Type B pancreatic cell (in vitro differentiated cells): ENCODE measurements at regions not wholly inside any gene's neighbourhood (a gene's known extent, or its start where the extent isn't known, plus 50 kb on each side); places are given as distances from the start of the nearest gene placed in this dataset.

Experiments used
- DNase-seq: peaks from one replicate; pipeline ENCODE4 v3.0.0; 2021; ENCODE audit warnings: mixed read lengths; ENCODE audit not compliant: unreplicated experiment; ENCODE audit errors: extremely low spot score
- H3K27ac Mint-ChIP-seq: 2 replicates; pipeline ENCODE4 v1.8.0; 2021; ENCODE audit warnings: mild to moderate bottlenecking, mixed read lengths
- H3K27me3 Mint-ChIP-seq: 2 replicates; pipeline ENCODE4 v1.8.0; 2021; ENCODE audit warnings: mixed read lengths
- H3K36me3 Mint-ChIP-seq: 2 replicates; pipeline ENCODE4 v1.8.0; 2021; ENCODE audit warnings: mixed read lengths
- H3K4me1 Mint-ChIP-seq: one replicate; pipeline ENCODE4 v1.8.0; 2021; ENCODE audit warnings: mixed read lengths; ENCODE audit not compliant: unreplicated experiment
- H3K4me3 Mint-ChIP-seq: 2 replicates; pipeline ENCODE4 v1.8.0; 2021; ENCODE audit warnings: mild to moderate bottlenecking, mixed read lengths
- H3K9me3 Mint-ChIP-seq: 2 replicates; pipeline ENCODE4 v1.8.0; 2021; ENCODE audit warnings: mixed read lengths
- TF ChIP-seq, protein P1 (sequence below): fragments of 200-600 bp; sonication (generic); conservative IDR thresholded peaks from 2 replicates; pipeline ENCODE4 v1.5.0; 2021; ENCODE audit warnings: antibody characterized with exemption, mild to moderate bottlenecking

DNA sequence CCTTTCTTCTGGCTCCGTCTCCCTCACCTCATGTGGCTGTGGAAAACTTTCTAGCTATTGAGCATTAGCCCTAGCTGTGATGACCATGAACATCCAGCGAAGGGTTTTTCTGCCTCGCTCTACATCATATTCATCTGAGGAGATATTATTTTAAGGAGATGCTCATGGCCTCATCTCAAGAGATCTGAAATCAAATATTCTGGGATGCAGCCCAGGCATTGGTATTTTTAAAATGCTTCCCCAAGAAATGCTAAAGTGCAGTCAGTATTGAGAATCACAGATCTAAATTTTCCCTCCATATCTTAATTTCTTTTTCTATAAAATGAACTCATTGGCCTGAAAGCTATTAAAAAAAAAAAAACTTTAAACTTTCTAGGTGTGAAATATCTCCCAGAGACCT is 238.2 kb upstream of the CELF2 start:
- TF ChIP-seq, protein P1, sequence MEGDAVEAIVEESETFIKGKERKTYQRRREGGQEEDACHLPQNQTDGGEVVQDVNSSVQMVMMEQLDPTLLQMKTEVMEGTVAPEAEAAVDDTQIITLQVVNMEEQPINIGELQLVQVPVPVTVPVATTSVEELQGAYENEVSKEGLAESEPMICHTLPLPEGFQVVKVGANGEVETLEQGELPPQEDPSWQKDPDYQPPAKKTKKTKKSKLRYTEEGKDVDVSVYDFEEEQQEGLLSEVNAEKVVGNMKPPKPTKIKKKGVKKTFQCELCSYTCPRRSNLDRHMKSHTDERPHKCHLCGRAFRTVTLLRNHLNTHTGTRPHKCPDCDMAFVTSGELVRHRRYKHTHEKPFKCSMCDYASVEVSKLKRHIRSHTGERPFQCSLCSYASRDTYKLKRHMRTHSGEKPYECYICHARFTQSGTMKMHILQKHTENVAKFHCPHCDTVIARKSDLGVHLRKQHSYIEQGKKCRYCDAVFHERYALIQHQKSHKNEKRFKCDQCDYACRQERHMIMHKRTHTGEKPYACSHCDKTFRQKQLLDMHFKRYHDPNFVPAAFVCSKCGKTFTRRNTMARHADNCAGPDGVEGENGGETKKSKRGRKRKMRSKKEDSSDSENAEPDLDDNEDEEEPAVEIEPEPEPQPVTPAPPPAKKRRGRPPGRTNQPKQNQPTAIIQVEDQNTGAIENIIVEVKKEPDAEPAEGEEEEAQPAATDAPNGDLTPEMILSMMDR: no peak
- H3K9me3 Mint-ChIP-seq: no peaks in the 10 kb centered on the region
- peaks cover 12% of the 10 kb centered on the region for H3K27me3 Mint-ChIP-seq

DNA sequence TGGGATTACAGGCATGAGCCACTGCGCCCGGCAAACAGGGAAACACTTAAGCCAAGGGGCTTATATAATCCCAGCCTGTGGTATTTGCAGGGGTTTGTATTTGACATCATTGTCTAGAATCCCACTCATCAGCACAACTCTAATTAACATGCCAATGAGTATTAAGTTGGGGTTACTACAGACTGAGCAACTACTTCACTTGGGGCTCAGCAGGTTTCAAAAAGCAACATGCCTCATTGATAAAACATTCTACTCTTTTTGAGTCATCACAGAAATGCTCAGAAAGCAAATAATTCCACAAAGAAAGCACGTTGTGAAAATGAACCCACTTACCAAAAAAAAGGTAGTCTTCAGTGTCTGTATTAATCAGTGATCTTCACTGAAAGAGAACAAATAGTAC is 236.9 kb upstream of the CELF2 start:
- no peaks in the 10 kb centered on the region for H3K9me3 Mint-ChIP-seq
- no peak overlapping the region for H3K27ac Mint-ChIP-seq
- no peak for DNase-seq
- no peaks in the 10 kb centered on the region for H3K36me3 Mint-ChIP-seq
- no peak overlapping the region for H3K4me3 Mint-ChIP-seq
- peaks cover 5% of the 10 kb centered on the region for H3K4me1 Mint-ChIP-seq
- H3K27me3 Mint-ChIP-seq: peaks cover 11% of the 10 kb centered on the region
- TF ChIP-seq, protein P1: no peak

More for the DNA sequence above, 238.2 kb upstream of the CELF2 start:
- H3K27ac Mint-ChIP-seq: no peak overlapping the region
- no peaks in the 10 kb centered on the region for H3K36me3 Mint-ChIP-seq
- no peak for DNase-seq
- H3K4me1 Mint-ChIP-seq: peaks cover 5% of the 10 kb centered on the region
- H3K4me3 Mint-ChIP-seq: no peak overlapping the region

DNA sequence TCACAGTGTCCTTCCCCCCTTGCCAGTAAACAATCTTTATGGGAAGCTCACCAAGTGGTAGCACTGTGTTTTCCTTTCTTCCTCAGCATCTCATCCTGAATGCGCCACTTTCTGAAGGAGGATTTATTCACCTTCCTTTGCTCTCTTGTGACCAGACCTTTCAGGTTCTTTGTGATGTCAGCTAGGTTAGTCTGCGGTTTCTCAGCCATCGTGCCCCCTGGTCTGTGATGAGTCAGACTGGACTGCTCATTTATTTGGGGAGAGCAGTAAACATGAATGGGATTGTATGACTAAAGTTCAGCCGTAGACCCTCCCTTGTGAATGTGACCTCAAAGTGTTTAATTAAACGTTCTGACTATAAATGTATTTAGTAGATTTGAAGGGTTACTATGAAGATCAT is 235.1 kb upstream of the CELF2 start:
- Mint-ChIP-seq H3K36me3 (no peaks in the 10 kb centered on the region), H3K27me3 (peaks cover 4% of the 10 kb centered on the region), H3K9me3 (no peaks in the 10 kb centered on the region), H3K27ac (no peak overlapping the region), H3K4me3 (no peak overlapping the region), H3K4me1 (peaks cover 3% of the 10 kb centered on the region)
- no peak for DNase-seq
- TF ChIP-seq, protein P1: no peak

DNA sequence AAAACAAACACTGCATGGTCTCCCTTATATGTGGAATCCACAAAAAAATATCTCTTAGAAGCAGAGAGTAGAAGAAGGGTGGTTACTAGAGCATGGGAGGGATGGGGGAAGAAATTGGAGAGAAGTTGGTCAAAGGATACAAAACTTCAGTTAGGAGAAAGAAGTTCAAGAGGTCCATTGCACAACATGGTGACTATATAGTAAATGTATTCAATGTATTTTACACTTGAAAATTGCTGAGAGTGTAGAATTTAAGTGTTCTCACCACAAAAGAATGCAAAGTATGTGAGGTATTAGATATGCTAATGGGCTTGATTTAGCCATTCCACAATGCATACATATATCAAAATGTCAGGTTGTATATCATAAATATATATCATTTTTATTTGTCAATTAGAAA is 232.0 kb upstream of the CELF2 start:
- TF ChIP-seq, protein P1: no peak
- H3K27me3 Mint-ChIP-seq: no peaks in the 10 kb centered on the region
- no peak for DNase-seq
- no peaks in the 10 kb centered on the region for H3K4me1 Mint-ChIP-seq
- H3K4me3 Mint-ChIP-seq: no peak overlapping the region
- H3K9me3 Mint-ChIP-seq: no peaks in the 10 kb centered on the region
- H3K36me3 Mint-ChIP-seq: no peaks in the 10 kb centered on the region
- H3K27ac Mint-ChIP-seq: no peak overlapping the region

DNA sequence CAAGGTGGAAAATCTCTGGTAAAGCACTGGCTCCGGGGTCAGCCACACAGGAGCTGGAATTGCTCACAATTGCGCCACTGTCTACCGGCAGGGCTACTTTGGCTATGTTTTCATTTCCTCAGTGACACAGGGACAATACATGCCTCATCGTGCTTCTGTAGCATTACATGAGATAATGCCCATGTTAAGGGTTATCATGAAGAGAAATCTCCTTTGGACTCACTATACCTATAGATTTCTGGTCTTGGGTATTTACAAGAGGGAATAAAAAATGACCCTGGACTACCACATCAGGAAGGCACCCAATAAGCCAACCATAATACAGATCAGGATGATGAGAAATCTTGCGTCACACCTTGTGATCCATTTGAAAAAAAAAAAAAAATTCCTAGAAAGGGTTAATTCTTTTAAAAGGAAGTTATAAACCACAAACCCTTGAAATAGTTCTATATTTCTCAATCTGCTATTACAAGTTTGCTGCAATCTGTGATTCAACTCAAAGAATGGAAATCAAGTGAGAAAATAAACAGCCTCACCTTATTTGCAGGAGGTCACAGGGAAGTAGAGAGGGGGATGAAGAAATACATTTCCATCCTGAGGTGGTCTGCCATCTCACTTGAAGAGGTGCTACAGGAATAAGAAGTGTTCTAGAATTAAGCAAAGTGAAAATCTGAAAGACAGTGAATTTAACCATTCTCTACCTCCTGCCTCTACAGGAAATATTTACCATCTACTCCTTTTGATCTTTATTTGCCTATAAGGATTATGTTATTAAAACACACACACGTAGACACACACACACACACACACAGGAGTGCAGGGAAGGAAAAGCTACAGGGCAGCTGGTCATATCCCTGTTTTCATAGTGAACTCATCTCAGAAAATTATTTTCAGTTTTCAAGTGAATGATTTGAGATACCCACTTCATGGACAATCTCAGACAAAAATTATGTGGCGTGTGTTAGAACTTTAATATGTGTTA is 231.3 kb upstream of the CELF2 start:
- TF ChIP-seq, protein P1: no peak
- DNase-seq: no peak
- no peaks in the 10 kb centered on the region for H3K4me1 Mint-ChIP-seq
- H3K27me3 Mint-ChIP-seq: no peaks in the 10 kb centered on the region
- no peak overlapping the region for H3K27ac Mint-ChIP-seq
- no peaks in the 10 kb centered on the region for H3K36me3 Mint-ChIP-seq
- no peaks in the 10 kb centered on the region for H3K9me3 Mint-ChIP-seq
- H3K4me3 Mint-ChIP-seq: no peak overlapping the region
